Heart right ventricle (tissue), 16 donors: ENCODE measurements at regions not wholly inside any gene's neighbourhood (a gene's known extent, or its start where the extent isn't known, plus 50 kb on each side); places are given as distances from the start of the nearest gene placed in this dataset.

ENCODE experiments used
- ATAC-seq, 8 donors: fragments of 200-7000 bp; cut with Tn5 transposase; one replicate each; pipeline ENCODE4 v1.9.1; 2020; ENCODE audit warnings: mild to moderate bottlenecking in 8 of 8, moderate library complexity in 8 of 8, moderate number of reproducible peaks in 1 of 8
- DNase-seq, 2 donors: peaks; one replicate each; pipeline ENCODE4 v3.0.0-alpha.2; 2020
- H3K27ac ChIP-seq, 10 donors: fragments of 200-600 bp; sonication (generic) in 2 of 10; one replicate each; pipeline versions ENCODE4 v1.5.0 to v1.8.0; 2020 to 2022; ENCODE audit warnings: mild to moderate bottlenecking in 3 of 10
- H3K27me3 ChIP-seq, 7 donors: fragments of 200-600 bp; one replicate each; pipeline ENCODE4 v1.8.0; 2021 to 2022; ENCODE audit warnings: mild to moderate bottlenecking in 2 of 7
- H3K36me3 ChIP-seq, 9 donors: fragments of 200-600 bp; sonication (generic) in 1 of 9; one replicate each; pipeline versions ENCODE4 v1.5.0 to v1.8.0; 2020 to 2022; ENCODE audit warnings: mild to moderate bottlenecking in 2 of 9
- H3K4me1 ChIP-seq, 9 donors: fragments of 200-600 bp; sonication (generic) in 1 of 9; one replicate each; pipeline versions ENCODE4 v1.5.0 to v1.8.0; 2020 to 2022; ENCODE audit warnings: mild to moderate bottlenecking in 4 of 9
- H3K4me3 ChIP-seq, 10 donors: fragments of 200-600 bp; sonication (generic) in 2 of 10; one replicate each; pipeline versions ENCODE4 v1.5.0 to v1.8.0; 2020 to 2022; ENCODE audit warnings: mild to moderate bottlenecking in 7 of 10, moderate library complexity in 2 of 10
- H3K9me3 ChIP-seq, 11 donors: fragments of 200-600 bp in 10 of 11; sonication (generic) in 2 of 11; one replicate each; pipeline versions ENCODE4 v1.5.0 to v1.8.0; 2013 to 2022; ENCODE audit warnings: mild to moderate bottlenecking in 2 of 11, control low read depth in 1 of 11, moderate library complexity in 1 of 11
- WGBS, 2 donors: extraction: QIAGEN DNeasy Blood & Tissue Kit; methylation state at CpG; one replicate each; pipeline ENCODE4 v1.1.7; 2013; ENCODE audit warnings: inconsistent platforms in 1 of 2; 5-methylcytosine and 5-hydroxymethylcytosine counted together
- intact Hi-C, 10 donors: fragments of 100-400 bp; cut with DNase I; formaldehyde crosslinking; loops; one replicate each; pipeline versions ENCODE4 v1.11.1 to v1.14.2; 2022
- TF ChIP-seq, protein P1 (sequence below), 9 donors: fragments of 200-600 bp; sonication (generic) in 2 of 9; IDR thresholded peaks; one replicate each; pipeline versions ENCODE4 v1.5.0 to v1.8.0; 2021 to 2022; ENCODE audit warnings: antibody characterized with exemption in 9 of 9, mild to moderate bottlenecking in 5 of 9, moderate library complexity in 1 of 9
- donor health status: Arrhythmogenic right ventricular cardiomyopathy.
- donor health status: ischemic (EF 13 %, LVEDD 7.1; RV severe dilation, severe dysfunction).
- donor health status: healthy with polysubstance abuse.
- donor health status: DM: no; HTN: yes; CAD: no.
- donor health status: DM: no; HTN: no; CAD: no.
- donor health status: ischemic (EF 25% LVEDD 6.9; RV normal size, moderate dysfunction).
- donor health status: ischemic (EF 25% LVEDD 5.7; RV mildly dilated, moderate dysfunction).
- donor health status: healthy.
- donor health status: DM: yes; HTN: yes; CAD: no.
- donor health status: Ischemic cardiomyopathy.
- donor health status: ischemic (EF 35%, LVEDD 5.7; RV mildly dilated, moderate dysfunction).
- donor health status: nonischemic (EF 11% LVEDD 7.7; RV severe dilation, severe dysfunction).
- donor health status: DM: yes; HTN: yes; CAD: no.
- donor health status: PGD.
- donor health status: ischemic (EF 29% LVEDD 5.4; RV normal size, mild dysfunction).
- donor health status: nonischemic (EF 23%, LVEDD 6.1; RV moderate dilation, normal function).

- no peak overlapping the region for H3K4me3 ChIP-seq
- peaks cover 0 to 13% (median 8%) of the 10 kb centered on the region in 9 donors for H3K4me1 ChIP-seq
- TF ChIP-seq, protein P1, sequence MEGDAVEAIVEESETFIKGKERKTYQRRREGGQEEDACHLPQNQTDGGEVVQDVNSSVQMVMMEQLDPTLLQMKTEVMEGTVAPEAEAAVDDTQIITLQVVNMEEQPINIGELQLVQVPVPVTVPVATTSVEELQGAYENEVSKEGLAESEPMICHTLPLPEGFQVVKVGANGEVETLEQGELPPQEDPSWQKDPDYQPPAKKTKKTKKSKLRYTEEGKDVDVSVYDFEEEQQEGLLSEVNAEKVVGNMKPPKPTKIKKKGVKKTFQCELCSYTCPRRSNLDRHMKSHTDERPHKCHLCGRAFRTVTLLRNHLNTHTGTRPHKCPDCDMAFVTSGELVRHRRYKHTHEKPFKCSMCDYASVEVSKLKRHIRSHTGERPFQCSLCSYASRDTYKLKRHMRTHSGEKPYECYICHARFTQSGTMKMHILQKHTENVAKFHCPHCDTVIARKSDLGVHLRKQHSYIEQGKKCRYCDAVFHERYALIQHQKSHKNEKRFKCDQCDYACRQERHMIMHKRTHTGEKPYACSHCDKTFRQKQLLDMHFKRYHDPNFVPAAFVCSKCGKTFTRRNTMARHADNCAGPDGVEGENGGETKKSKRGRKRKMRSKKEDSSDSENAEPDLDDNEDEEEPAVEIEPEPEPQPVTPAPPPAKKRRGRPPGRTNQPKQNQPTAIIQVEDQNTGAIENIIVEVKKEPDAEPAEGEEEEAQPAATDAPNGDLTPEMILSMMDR (IDR thresholded peaks at IDR 0.05): no peak
- WGBS, 2 donors: 84 to 92% methylated on average over 6 of the region's 6 CpGs
- no peak for ATAC-seq
- no peak for DNase-seq
- H3K9me3 ChIP-seq: no peaks in the 10 kb centered on the region
- H3K27me3 ChIP-seq: peaks cover 0 to 4% (median 0%) of the 10 kb centered on the region in 7 donors
- H3K27ac ChIP-seq: no peak overlapping the region
- intact Hi-C loops: no loop called here
- H3K36me3 ChIP-seq: no peaks in the 10 kb centered on the region
Measured at GRCh38 chr2:120560330-120560729, 175.3 kb upstream of the GLI2 start.

DNA sequence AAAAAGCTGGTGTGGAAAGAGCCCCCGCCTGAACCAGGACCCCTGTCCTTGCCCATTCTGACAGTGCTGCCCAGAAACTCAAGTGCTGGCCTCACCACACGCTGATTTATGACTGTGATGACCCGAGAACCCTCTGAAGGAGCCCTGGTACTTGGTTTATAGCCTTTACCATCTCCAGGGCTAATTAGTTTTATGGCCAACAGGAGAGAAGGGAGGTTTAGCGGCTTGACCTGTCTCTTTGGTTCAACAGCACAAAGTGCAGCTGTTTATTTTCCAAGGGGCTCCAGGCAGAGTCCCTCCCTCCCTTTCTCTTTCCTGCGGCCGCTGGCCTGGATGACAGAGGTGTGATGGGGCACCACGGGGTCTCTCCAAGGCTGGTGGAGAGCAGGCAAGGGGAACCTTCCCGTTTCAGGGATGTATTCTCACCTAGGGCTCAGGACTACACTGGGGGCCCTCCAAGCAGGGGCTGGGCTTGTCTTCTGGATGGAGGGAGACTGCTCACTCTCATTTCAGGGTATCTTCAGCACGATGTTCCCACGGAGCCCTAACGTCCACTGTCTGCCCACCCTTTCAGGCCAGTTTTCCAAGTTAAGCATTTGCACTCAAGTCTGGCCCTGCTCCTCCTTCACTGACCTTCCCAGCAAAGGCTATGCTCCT is 174.2 kb upstream of the GLI2 start:
- Histone ChIP-seq H3K4me1 (peaks cover 11 to 25% (median 20%) of the 10 kb centered on the region in 9 donors), H3K9me3 (no peaks in the 10 kb centered on the region), H3K4me3 (no peak overlapping the region), H3K36me3 (no peaks in the 10 kb centered on the region), H3K27me3 (peaks cover 0 to 4% (median 0%) of the 10 kb centered on the region in 7 donors), H3K27ac (no peak overlapping the region)
- ATAC-seq (no peak), DNase-seq (no peak)
- TF ChIP-seq, protein P1 (IDR thresholded peaks at IDR 0.05): no peak
- WGBS, 2 donors: 74 to 89% methylated on average over 11 of the region's 11 CpGs
- intact Hi-C loops: no loop called here

DNA sequence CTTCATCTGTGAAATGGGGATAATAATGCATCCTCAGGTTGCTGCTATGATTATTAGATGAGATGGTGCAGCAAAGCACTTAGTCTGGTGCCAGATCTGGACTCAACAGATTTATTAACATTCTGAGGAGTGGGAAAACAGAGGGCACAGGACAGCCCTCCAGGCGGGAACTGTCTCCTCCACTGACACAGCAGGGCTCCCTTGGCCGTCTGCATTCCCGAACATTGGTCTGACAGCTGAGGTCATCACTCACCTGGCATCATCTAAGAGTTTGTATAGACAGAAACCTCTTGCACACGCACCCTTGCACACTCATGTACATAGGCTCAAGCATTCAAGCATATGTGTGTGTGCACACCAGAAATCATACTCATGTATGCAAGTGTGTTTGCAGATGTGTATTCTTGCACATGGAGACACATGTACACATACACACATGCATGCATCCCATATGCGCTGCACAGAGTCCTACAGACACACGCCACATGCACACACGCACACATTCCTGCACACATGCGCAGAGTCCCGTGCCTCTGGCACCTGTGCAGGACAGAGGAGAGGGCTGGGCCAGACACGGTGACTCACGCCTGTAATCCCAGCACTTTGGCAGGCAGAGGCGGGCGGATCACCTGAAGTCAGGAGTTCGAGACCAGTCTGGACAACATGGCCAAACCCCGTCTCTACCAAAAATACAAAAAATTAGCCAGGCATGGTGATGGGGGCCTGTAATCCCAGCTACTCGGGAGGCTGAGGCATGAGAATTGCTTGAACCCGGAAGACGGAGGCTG is 173.3 kb upstream of the GLI2 start:
- ATAC-seq (no peak), DNase-seq (no peak)
- TF ChIP-seq, protein P1 (IDR thresholded peaks at IDR 0.05): no peak
- H3K27me3 ChIP-seq: no peaks in the 10 kb centered on the region
- no peaks in the 10 kb centered on the region for H3K9me3 ChIP-seq
- H3K36me3 ChIP-seq: no peaks in the 10 kb centered on the region
- no peak overlapping the region for H3K27ac ChIP-seq
- H3K4me1 ChIP-seq: peaks cover 16 to 34% (median 26%) of the 10 kb centered on the region in 9 donors
- intact Hi-C loops: no loop called here
- 96 to 98% methylated on average over 18 of the region's 18 CpGs for WGBS, 2 donors
- H3K4me3 ChIP-seq: no peak overlapping the region

DNA sequence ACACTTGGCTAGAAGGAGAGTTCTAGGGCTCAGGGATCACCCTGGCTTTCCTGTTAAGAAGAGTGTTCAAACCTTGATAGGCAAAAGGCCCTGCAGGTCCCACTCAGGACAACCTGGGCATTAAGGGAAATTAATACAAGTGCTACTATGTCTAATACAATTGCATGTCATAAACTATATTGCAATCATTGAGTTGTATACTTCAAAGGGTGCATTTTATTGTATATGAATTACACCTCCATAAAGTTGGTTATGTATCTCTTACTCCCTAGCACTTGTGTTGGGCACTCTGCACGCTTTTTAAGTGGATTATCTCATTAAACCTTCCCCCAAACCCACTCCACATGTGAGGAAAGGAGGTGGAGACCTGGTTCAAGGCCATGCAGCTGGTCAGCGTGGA is 172.1 kb upstream of the GLI2 start:
- Histone ChIP-seq H3K4me3 (no peak overlapping the region), H3K27me3 (no peaks in the 10 kb centered on the region), H3K9me3 (no peaks in the 10 kb centered on the region), H3K27ac (no peak overlapping the region), H3K36me3 (no peaks in the 10 kb centered on the region), H3K4me1 (peaks cover 16 to 43% (median 32%) of the 10 kb centered on the region in 9 donors)
- no peak for ATAC-seq
- TF ChIP-seq, protein P1 (IDR thresholded peaks at IDR 0.05): no peak
- intact Hi-C loops: no loop called here
- no peak for DNase-seq
- 62 to 91% methylated on average over 2 of the region's 2 CpGs for WGBS, 2 donors
